Breast epithelium (tissue), 3 donors: ENCODE measurements at regions not wholly inside any gene's neighbourhood (a gene's known extent, or its start where the extent isn't known, plus 50 kb on each side); places are given as distances from the start of the nearest gene placed in this dataset.

ENCODE experiments used
- CTCF ChIP-seq, 3 donors: fragments of 450-650 bp; IDR thresholded peaks; one replicate each; pipeline ENCODE4 v1.5.1; 2016 to 2017; ENCODE audit warnings: antibody characterized with exemption in 3 of 3, mild to moderate bottlenecking in 3 of 3, moderate library complexity in 3 of 3
- POLR2A ChIP-seq: fragments of 450-650 bp; IDR thresholded peaks from one replicate; pipeline ENCODE4 v1.6.1; 2016; ENCODE audit warnings: antibody characterized with exemption, mild to moderate bottlenecking, moderate library complexity
- POLR2AphosphoS5 ChIP-seq, 3 donors: sonication (generic); formaldehyde crosslinking; IDR thresholded peaks; one replicate each; pipeline ENCODE4 v1.6.1; 2017; ENCODE audit warnings: antibody characterized with exemption in 3 of 3

- TF ChIP-seq POLR2A (no peak), POLR2AphosphoS5 (IDR thresholded peaks at IDR 0.05) (no peak), CTCF (IDR thresholded peaks at IDR 0.05) (no peak)
Measured at GRCh38 chrX:145953628-145954027, 136.0 kb downstream of the SLITRK2 start.
